GM12873 (cell line): ENCODE measurements at regions not wholly inside any gene's neighbourhood (a gene's known extent, or its start where the extent isn't known, plus 50 kb on each side); places are given as distances from the start of the nearest gene placed in this dataset.

Experiments
- TF ChIP-seq, protein P1 (sequence below): IDR thresholded peaks from 2 replicates; pipeline ENCODE4 v1.5.1; 2012; ENCODE audit warnings: low read depth, mild to moderate bottlenecking, moderate library complexity, low read length, control low read depth; ENCODE audit not compliant: insufficient read depth; ENCODE audit errors: missing control alignments

DNA sequence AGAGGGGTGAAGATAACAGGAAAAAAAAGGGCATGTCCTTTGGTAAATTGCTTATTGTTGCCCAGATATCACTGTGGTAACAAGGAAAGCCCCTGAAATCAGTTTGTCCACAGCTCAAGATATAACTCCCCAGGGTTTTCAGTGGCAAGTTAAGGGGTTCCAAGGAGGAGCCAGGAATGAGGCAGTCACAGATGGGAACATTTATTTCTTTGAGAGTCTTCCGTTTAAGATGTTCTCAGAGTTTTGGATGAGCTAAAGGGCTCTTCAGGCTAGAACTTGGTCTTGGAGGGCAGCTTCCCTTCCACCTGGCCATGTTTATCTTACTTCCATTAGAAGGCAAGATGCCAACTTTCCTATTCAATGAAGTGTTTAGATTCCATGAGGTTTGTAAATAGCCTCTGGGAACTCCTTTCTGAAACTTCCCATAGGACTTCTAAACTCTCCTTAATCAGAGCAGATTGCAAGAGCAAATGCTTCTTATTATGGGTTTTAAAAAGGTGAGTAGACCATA lies 277.6 kb upstream of the TNC start:
- TF ChIP-seq, protein P1, sequence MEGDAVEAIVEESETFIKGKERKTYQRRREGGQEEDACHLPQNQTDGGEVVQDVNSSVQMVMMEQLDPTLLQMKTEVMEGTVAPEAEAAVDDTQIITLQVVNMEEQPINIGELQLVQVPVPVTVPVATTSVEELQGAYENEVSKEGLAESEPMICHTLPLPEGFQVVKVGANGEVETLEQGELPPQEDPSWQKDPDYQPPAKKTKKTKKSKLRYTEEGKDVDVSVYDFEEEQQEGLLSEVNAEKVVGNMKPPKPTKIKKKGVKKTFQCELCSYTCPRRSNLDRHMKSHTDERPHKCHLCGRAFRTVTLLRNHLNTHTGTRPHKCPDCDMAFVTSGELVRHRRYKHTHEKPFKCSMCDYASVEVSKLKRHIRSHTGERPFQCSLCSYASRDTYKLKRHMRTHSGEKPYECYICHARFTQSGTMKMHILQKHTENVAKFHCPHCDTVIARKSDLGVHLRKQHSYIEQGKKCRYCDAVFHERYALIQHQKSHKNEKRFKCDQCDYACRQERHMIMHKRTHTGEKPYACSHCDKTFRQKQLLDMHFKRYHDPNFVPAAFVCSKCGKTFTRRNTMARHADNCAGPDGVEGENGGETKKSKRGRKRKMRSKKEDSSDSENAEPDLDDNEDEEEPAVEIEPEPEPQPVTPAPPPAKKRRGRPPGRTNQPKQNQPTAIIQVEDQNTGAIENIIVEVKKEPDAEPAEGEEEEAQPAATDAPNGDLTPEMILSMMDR = no peak

DNA sequence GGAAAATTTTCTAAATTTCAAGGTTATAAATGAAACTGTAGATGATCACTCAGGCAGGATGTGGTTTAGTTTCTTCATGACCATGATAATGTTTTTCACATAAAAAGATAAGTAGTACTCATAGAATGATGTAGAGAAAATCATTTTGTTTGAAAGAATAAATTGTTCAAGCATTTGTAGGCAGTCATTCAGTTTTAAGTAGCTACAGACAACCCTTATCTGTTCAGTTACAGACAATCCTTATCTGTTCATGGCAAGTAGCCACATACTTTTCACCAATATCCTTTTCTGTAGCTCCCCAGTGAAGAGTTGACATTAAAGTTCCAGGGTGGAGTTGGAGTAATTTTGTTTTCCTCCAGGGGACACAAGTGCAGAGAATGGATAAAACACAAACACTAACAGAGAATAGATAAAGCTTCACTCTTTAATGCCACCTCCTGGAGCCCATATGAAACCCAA lies 278.1 kb upstream of the TNC start:
- TF ChIP-seq, protein P1 = no peak

DNA sequence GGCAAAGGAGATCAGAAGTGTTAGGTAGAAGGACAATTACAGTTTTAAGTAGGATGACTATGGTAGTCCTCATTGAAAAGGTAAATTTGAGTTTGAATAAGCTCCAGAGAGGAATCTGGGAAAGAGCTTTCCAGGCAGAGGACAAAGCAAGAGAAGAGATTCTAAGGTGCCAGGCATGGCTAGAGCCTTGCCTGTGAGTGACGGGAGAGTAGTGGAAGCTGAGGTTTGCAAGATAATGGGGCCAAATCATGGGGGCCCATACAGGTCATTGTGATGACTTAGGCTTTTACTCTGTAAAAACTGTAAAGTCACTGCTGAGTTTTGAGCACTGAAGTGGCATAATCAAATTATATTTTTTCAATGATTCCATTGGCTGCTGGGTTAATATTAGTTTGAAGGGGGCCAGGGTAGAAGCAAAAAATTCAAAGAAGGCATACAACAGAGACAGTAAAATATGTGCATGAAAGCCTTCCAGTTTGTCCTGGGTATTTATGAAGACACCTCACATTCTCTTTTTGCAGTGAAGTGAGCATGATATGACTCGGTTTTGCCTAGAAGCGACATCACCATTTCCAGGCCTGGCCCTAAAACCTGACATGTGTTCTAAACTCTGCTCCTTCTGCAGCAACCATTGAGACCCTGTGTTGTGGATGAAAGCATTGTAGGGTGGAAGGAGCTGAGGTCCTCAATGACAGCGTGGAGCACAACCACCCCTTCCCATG lies 279.8 kb upstream of the TNC start:
- TF ChIP-seq, protein P1 = no peak

DNA sequence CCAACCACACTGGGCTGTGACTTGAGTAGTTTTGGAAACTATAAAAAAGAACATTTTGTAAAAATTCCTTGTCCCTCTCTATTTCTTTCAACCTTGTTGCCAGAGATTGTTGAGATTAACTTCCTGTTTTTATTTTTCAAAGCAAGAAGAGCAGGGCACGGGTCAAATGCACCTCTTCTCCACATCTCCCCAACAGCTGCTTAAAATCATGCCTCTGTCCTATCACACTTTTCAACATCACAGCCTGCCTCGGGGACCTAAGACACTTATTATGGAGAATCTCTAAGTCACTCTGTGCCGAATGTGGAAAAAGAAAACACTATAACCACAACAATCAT lies 280.3 kb upstream of the TNC start:
- TF ChIP-seq, protein P1 = no peak

DNA sequence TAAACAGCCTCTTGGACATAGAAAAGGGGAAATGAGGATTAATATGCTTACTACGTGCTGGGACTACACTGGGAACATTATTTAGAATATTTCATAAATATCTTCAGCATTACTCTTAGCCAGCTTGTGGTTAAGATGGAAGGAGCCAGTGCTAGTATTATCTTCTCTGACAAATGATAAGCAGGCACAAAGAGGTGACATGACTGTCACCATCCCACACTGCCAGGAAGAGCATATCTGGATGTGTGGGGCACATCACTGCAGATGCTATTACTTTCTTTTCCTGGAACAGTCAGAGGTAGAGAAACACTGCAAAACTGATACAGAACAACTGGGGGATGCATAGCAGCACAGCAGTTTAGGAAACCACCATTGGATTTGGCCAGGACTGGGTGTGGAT lies 281.0 kb upstream of the TNC start:
- TF ChIP-seq, protein P1 = no peak

DNA sequence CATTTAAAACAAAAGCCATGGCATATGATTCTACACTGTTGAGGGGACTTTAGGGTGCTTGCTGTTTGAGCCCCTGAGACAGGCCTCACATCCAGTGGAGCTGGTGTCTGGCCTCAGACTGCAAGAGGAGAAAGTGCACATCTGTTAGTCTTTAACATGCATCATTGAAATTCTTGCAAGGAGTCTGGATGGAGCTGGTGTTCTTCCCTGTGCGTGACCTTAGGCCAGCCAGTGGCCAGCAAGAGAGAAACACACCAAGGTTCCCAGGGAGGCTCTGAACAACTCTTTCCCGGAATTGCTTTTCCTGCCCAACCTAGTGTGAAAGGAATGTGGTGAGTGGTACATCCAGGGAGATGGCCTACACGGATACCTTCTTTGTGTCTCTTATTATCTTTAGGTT lies 282.8 kb upstream of the TNC start:
- TF ChIP-seq, protein P1 = no peak

DNA sequence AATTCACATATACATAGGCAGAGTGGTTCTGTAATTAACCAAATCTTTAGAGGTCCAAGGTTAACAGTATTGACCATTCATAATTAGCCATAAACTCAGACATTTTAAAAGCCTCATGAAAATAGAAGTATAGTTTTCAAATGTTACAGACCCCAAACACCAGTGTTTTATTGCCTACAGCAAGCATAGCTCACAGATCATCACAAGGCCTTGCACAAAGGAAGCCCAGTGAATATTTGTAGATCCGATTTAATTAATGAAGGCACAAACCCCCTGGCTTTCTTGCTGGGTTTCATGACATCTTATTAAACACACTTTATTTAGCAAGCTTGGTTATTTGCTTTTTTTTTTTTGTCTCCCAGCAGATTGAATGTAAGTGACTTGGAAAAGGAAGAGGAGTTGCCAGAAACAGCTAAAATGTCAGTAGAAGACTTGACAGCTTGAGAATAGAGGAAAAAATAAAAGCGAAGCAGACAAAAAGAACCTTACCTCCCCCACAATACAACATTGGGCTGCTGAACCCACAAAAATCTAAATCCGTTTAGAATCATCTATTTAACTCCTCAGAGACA lies 283.9 kb upstream of the TNC start:
- TF ChIP-seq, protein P1 = no peak
